B cell (primary cell): ENCODE measurements at regions not wholly inside any gene's neighbourhood (a gene's known extent, or its start where the extent isn't known, plus 50 kb on each side); places are given as distances from the start of the nearest gene placed in this dataset.

Experiments used
- ATAC-seq: fragments of 200-7000 bp; cut with Tn5 transposase; one replicate; pipeline ENCODE4 v1.10.0; 2021; ENCODE audit warnings: low read depth, mild to moderate bottlenecking, moderate number of reproducible peaks, moderate library complexity
- CTCF ChIA-PET: fragments of 350-600 bp; sonication (Branson Sonifier 250); formaldehyde crosslinking; loops from one replicate; lab custom pipeline; 2021; ENCODE audit warnings: antibody characterized with exemption, inconsistent platforms; lab: Charles Lee
- POLR2A ChIA-PET: fragments of 350-600 bp; sonication (Branson Sonifier 250); formaldehyde crosslinking; loops from one replicate; lab custom pipeline; 2021; ENCODE audit warnings: antibody characterized with exemption; lab: Charles Lee
- DNase-seq: peaks from one replicate; pipeline ENCODE4 v3.0.0; 2013
- H2AFZ ChIP-seq: 2 replicates; pipeline ENCODE4 v1.6.1; 2012; ENCODE audit warnings: mild to moderate bottlenecking, low read depth, low read length; ENCODE audit not compliant: insufficient read depth, poor library complexity, severe bottlenecking
- H3K27ac ChIP-seq, 2 donors: 1 replicate in 1 of 2; 2 replicates in 1 of 2; pipeline ENCODE4 v1.5.1; 2012 to 2013; ENCODE audit warnings: low read length in 2 of 2, mild to moderate bottlenecking in 2 of 2, moderate library complexity in 1 of 2
- H3K27me3 ChIP-seq, 4 experiments: fragments of 200-600 bp in 1 of 4; sonication (generic) in 1 of 4; replicated peaks in 1 of 4; 1 replicate in 2 of 4; 2 replicates in 2 of 4; pipeline versions ENCODE4 v1.6.1 to v1.7.0; 2013 to 2016; ENCODE audit warnings: low read length in 3 of 4, mild to moderate bottlenecking in 2 of 4, mixed read lengths in 1 of 4, moderate library complexity in 1 of 4; ENCODE audit not compliant: insufficient read depth in 4 of 4, control insufficient read depth in 3 of 4; ENCODE audit errors: control extremely low read depth in 1 of 4
- H3K36me3 ChIP-seq, 2 experiments: replicated peaks in 1 of 2; 1 replicate in 1 of 2; 2 replicates in 1 of 2; pipeline versions ENCODE4 v1.6.1 to v1.7.1; 2013; ENCODE audit warnings: low read length in 1 of 2; ENCODE audit not compliant: insufficient read depth in 2 of 2, control insufficient read depth in 1 of 2; ENCODE audit errors: control extremely low read depth in 1 of 2, extremely low read depth in 1 of 2
- H3K4me1 ChIP-seq, 2 donors: fragments of 200-600 bp in 1 of 2; sonication (generic) in 1 of 2; 1 replicate in 1 of 2; 2 replicates in 1 of 2; pipeline versions ENCODE4 v1.5.1 to v1.6.1; 2013 to 2017; ENCODE audit warnings: low read length in 2 of 2; ENCODE audit not compliant: control insufficient read depth in 2 of 2, insufficient read depth in 2 of 2
- H3K4me2 ChIP-seq: replicated peaks from 2 replicates; pipeline ENCODE3; 2012; ENCODE audit warnings: mild to moderate bottlenecking, low read depth, low read length; ENCODE audit not compliant: poor library complexity, severe bottlenecking
- H3K4me3 ChIP-seq, 5 experiments: fragments of 200-600 bp in 1 of 5; sonication (generic) in 1 of 5; 1 replicate in 3 of 5; 2 replicates in 2 of 5; pipeline versions ENCODE4 v1.5.1 to v1.7.0; 2011 to 2016; ENCODE audit warnings: low read length in 4 of 5, mild to moderate bottlenecking in 4 of 5, low read depth in 2 of 5, control low read depth in 1 of 5, moderate library complexity in 1 of 5; ENCODE audit not compliant: insufficient read depth in 1 of 5; ENCODE audit errors: control extremely low read depth in 1 of 5, extremely low read depth in 1 of 5
- H3K79me2 ChIP-seq: fragments of 200-600 bp; sonication (generic); one replicate; pipeline ENCODE4 v1.6.0; 2016; ENCODE audit warnings: low read length; ENCODE audit not compliant: control insufficient read depth, insufficient read depth
- H3K9ac ChIP-seq: fragments of 200-600 bp; sonication (generic); 2 replicates; pipeline ENCODE4 v1.6.1; 2017; ENCODE audit warnings: mild to moderate bottlenecking, low read length, moderate library complexity
- H3K9me3 ChIP-seq, 3 donors: one replicate each; pipeline versions ENCODE4 v1.6.1 to v1.7.1; 2013; ENCODE audit warnings: low read length in 2 of 3; ENCODE audit not compliant: control insufficient read depth in 2 of 3, insufficient read depth in 1 of 3; ENCODE audit errors: control extremely low read depth in 1 of 3
- H4K20me1 ChIP-seq: 2 replicates; pipeline ENCODE4 v1.6.0; 2012; ENCODE audit warnings: mild to moderate bottlenecking, low read length; ENCODE audit not compliant: insufficient read depth, control insufficient read depth, poor library complexity, severe bottlenecking
- H3K27ac Mint-ChIP-seq: one replicate; pipeline ENCODE4 v1.8.0; 2021; ENCODE audit warnings: mixed read lengths
- H3K27me3 Mint-ChIP-seq: one replicate; pipeline ENCODE4 v1.8.0; 2021; ENCODE audit warnings: mixed read lengths
- H3K4me1 Mint-ChIP-seq: one replicate; pipeline ENCODE4 v1.8.0; 2021; ENCODE audit warnings: mixed read lengths
- H3K4me3 Mint-ChIP-seq: one replicate; pipeline ENCODE4 v1.8.0; 2021; ENCODE audit warnings: mixed read lengths
- H3K9me3 Mint-ChIP-seq: one replicate; pipeline ENCODE4 v1.8.0; 2022; ENCODE audit warnings: mixed read lengths; ENCODE audit not compliant: insufficient read depth
- EZH2 ChIP-seq: IDR thresholded peaks from 2 replicates; pipeline ENCODE4 v1.6.1; 2012; ENCODE audit warnings: borderline replicate concordance, low read depth, mild to moderate bottlenecking, moderate library complexity, low read length; ENCODE audit not compliant: insufficient read depth, poor library complexity, severe bottlenecking
- whole genome bisulfite sequencing: methylation state at CpG from one replicate; pipeline ENCODE4 v1.1.5; 2013; ENCODE audit warnings: missing lambda C conversion rate; ENCODE audit not compliant: insufficient coverage; 5-methylcytosine and 5-hydroxymethylcytosine counted together
- intact Hi-C: fragments of 100-400 bp; cut with micrococcal nuclease; formaldehyde crosslinking; loops from one replicate; pipeline ENCODE4 v1.10.0; 2022
- TF ChIP-seq, protein P1 (sequence below): fragments of 200-600 bp; IDR thresholded peaks from one replicate; pipeline ENCODE4 v1.8.0; 2022; ENCODE audit warnings: antibody characterized with exemption, mild to moderate bottlenecking

DNA sequence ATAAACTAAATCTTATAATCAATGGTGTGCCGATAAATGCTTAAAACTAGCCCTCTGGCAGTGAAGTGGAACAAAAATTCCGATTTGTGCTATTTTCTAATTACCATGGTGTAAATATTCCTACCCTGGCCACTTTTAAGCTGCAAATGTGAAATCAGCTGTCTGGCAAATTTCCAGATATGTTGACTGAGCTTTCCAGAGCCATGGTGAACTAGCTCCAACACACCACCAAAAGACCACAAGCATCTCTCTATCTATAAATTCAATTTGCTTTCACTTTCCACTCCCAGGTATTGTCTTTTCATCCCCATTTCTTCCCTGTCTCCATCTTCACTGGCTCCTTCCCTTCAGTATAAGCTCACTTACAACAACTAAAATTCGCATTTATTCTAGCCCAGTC lies 152.3 kb upstream of the RGS18 start:
- Histone ChIP-seq H3K4me1 (no peaks in the 10 kb centered on the region), H3K36me3 (no peaks in the 10 kb centered on the region), H4K20me1 (no peaks in the 10 kb centered on the region), H3K27me3 (no peaks in the 10 kb centered on the region), H3K9me3 (no peaks in the 10 kb centered on the region), H3K4me2 (no peak overlapping the region), H3K27ac (no peak overlapping the region), H3K4me3 (no peak overlapping the region), H2AFZ (no peak overlapping the region), H3K79me2 (no peaks in the 10 kb centered on the region), H3K9ac (no peak overlapping the region)
- intact Hi-C loops: no loop called here
- ChIA-PET POLR2A (no interaction called here), CTCF (no interaction called here)
- Mint-ChIP-seq H3K4me3 (no peak overlapping the region), H3K27ac (no peak overlapping the region), H3K4me1 (no peaks in the 10 kb centered on the region), H3K9me3 (no peaks in the 10 kb centered on the region), H3K27me3 (no peaks in the 10 kb centered on the region)
- ATAC-seq: no peak
- 100% methylated on average over 1 of the region's 3 CpGs for WGBS
- no peak for TF ChIP-seq EZH2
- TF ChIP-seq, protein P1, sequence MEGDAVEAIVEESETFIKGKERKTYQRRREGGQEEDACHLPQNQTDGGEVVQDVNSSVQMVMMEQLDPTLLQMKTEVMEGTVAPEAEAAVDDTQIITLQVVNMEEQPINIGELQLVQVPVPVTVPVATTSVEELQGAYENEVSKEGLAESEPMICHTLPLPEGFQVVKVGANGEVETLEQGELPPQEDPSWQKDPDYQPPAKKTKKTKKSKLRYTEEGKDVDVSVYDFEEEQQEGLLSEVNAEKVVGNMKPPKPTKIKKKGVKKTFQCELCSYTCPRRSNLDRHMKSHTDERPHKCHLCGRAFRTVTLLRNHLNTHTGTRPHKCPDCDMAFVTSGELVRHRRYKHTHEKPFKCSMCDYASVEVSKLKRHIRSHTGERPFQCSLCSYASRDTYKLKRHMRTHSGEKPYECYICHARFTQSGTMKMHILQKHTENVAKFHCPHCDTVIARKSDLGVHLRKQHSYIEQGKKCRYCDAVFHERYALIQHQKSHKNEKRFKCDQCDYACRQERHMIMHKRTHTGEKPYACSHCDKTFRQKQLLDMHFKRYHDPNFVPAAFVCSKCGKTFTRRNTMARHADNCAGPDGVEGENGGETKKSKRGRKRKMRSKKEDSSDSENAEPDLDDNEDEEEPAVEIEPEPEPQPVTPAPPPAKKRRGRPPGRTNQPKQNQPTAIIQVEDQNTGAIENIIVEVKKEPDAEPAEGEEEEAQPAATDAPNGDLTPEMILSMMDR: no peak
- no peak for DNase-seq

DNA sequence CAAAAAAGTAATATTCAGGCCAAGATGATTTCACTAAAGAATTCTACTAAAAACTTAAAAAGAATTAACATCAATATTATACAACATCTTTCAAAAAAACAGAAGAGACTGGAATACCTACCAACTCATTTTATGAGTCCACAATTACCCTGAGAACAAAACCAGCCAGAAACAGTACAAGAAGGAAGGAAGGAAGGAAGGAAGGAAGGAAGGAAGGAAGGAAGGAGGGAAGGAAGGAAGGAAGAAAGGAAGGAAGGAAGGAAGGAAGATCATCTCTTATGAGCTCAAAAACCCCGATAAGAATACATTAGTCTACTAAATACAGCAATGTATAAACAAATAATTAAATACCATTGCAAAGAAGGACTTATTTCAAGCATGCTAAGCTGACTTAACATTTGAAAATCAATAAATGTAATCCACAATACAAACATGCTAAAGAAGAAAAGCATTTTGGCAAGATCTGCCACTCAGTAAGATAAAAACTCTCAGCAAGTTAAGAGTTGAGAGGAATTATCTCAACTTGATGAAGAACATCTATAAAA lies 149.9 kb upstream of the RGS18 start:
- no peaks in the 10 kb centered on the region for H3K4me1 Mint-ChIP-seq
- Histone ChIP-seq H3K4me3 (no peak overlapping the region), H3K27ac (no peak overlapping the region), H3K36me3 (no peaks in the 10 kb centered on the region), H3K9me3 (no peaks in the 10 kb centered on the region), H3K4me1 (no peaks in the 10 kb centered on the region), H3K9ac (no peak overlapping the region), H3K27me3 (no peaks in the 10 kb centered on the region), H2AFZ (no peak overlapping the region), H4K20me1 (no peaks in the 10 kb centered on the region), H3K79me2 (no peaks in the 10 kb centered on the region), H3K4me2 (no peak overlapping the region)
- ChIA-PET CTCF (no interaction called here), POLR2A (no interaction called here)
- intact Hi-C loops: no loop called here
- H3K4me3 Mint-ChIP-seq: no peak overlapping the region
- no peaks in the 10 kb centered on the region for H3K9me3 Mint-ChIP-seq
- ATAC-seq: no peak
- no CpG with 5 or more reads among the region's 1 CpG for WGBS
- H3K27ac Mint-ChIP-seq: no peak overlapping the region
- DNase-seq: no peak
- no peaks in the 10 kb centered on the region for H3K27me3 Mint-ChIP-seq
- no peak for TF ChIP-seq EZH2
- TF ChIP-seq, protein P1: no peak
